Calu3 (cell line): ENCODE measurements at regions not wholly inside any gene's neighbourhood (a gene's known extent, or its start where the extent isn't known, plus 50 kb on each side); places are given as distances from the start of the nearest gene placed in this dataset.

Experiments
- BruUV-seq: library from RNA; stranded (reverse); fragments of 400-500 nt; replicated peaks from 2 replicates; lab custom pipeline; 2021; lab: Mats Ljungman, UMichigan
- CTCF ChIA-PET: fragments of 300-600 bp; sonication (Branson Sonifier 250); formaldehyde crosslinking; loops from one replicate; lab custom pipeline; 2022; ENCODE audit warnings: antibody characterized with exemption; lab: Charles Lee
- DNase-seq: peaks from one replicate; pipeline ENCODE4 v3.0.0; 2022
- H3K27ac Mint-ChIP-seq: one replicate; pipeline ENCODE4 v1.8.0; 2022; ENCODE audit warnings: mixed read lengths; ENCODE audit not compliant: unreplicated experiment
- H3K27me3 Mint-ChIP-seq: one replicate; pipeline ENCODE4 v1.8.0; 2022; ENCODE audit warnings: mixed read lengths; ENCODE audit not compliant: unreplicated experiment
- H3K36me3 Mint-ChIP-seq: one replicate; pipeline ENCODE4 v1.8.0; 2022; ENCODE audit warnings: mild to moderate bottlenecking, moderate library complexity, mixed read lengths; ENCODE audit not compliant: insufficient read depth, unreplicated experiment
- H3K4me1 Mint-ChIP-seq: one replicate; pipeline ENCODE4 v1.8.0; 2022; ENCODE audit warnings: mild to moderate bottlenecking, low read depth, mixed read lengths; ENCODE audit not compliant: unreplicated experiment
- H3K4me3 Mint-ChIP-seq: one replicate; pipeline ENCODE4 v1.8.0; 2022; ENCODE audit warnings: mild to moderate bottlenecking, low read depth, moderate library complexity, mixed read lengths; ENCODE audit not compliant: unreplicated experiment
- H3K9me3 Mint-ChIP-seq: one replicate; pipeline ENCODE4 v1.8.0; 2022; ENCODE audit warnings: low read depth, mixed read lengths; ENCODE audit not compliant: unreplicated experiment
- intact Hi-C: fragments of 100-400 bp; cut with micrococcal nuclease; formaldehyde crosslinking; loops from one replicate; pipeline ENCODE4 v1.10.0; 2022; ENCODE audit not compliant: unreplicated experiment
- TF ChIP-seq, protein P1 (sequence below): fragments of 200-600 bp; IDR thresholded peaks from one replicate; pipeline ENCODE4 v1.8.0; 2022; ENCODE audit warnings: antibody characterized with exemption; ENCODE audit not compliant: unreplicated experiment

DNA sequence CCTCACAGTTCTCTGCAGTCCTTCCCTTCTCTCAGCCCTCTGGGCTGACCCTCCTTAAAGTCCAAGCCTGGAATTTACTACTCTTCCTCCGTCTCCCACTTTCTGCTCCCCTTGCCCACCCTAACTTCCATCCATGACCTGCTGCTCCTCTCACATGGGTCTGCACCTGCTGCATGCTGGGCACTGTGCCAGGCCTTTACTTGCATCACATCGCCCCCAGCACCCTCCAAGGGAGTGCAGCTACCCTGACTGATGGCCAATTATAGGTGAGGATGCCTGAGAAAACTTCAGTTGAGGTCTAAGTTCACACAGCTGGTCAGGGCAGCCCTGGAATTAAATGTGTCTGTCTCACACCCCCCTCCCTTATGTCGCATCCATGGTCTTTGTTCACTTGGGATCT lies 53.6 kb upstream of the ZPBP start:
- H3K27ac Mint-ChIP-seq = no peak overlapping the region
- no TSS peak for BruUV-seq
- no peaks in the 10 kb centered on the region for H3K36me3 Mint-ChIP-seq
- no peak overlapping the region for H3K4me3 Mint-ChIP-seq
- CTCF ChIA-PET = no interaction called here
- TF ChIP-seq, protein P1, sequence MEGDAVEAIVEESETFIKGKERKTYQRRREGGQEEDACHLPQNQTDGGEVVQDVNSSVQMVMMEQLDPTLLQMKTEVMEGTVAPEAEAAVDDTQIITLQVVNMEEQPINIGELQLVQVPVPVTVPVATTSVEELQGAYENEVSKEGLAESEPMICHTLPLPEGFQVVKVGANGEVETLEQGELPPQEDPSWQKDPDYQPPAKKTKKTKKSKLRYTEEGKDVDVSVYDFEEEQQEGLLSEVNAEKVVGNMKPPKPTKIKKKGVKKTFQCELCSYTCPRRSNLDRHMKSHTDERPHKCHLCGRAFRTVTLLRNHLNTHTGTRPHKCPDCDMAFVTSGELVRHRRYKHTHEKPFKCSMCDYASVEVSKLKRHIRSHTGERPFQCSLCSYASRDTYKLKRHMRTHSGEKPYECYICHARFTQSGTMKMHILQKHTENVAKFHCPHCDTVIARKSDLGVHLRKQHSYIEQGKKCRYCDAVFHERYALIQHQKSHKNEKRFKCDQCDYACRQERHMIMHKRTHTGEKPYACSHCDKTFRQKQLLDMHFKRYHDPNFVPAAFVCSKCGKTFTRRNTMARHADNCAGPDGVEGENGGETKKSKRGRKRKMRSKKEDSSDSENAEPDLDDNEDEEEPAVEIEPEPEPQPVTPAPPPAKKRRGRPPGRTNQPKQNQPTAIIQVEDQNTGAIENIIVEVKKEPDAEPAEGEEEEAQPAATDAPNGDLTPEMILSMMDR = no peak
- no peak for DNase-seq
- intact Hi-C loops = no loop called here
- H3K4me1 Mint-ChIP-seq = no peaks in the 10 kb centered on the region
- peaks cover 58% of the 10 kb centered on the region for H3K27me3 Mint-ChIP-seq
- no peaks in the 10 kb centered on the region for H3K9me3 Mint-ChIP-seq

DNA sequence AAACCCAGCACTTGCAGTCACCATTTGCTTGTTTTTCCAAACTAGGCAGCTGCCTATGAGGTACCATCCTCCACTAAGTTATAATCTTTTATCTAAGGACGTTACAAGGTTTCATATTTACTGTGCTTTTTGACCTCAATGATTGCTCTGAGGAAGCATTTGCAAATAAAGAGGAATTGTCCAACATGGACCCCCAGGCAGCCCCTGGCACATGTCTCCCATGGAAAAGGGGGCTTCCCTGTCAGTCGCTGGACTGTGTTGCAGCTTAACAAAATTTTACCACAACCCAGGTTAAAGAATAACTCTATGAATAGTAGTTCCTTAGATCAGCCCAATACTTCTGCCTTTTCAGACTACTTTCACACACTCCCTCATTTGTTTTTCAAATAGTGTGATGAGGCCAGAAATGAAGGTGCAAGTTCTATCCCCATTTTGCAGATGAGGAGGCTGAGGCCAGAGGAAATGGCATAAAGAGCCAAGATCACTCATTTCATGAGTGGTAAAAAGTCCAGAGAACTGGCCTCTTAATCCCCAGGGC lies 52.8 kb upstream of the ZPBP start:
- Mint-ChIP-seq H3K9me3 (no peaks in the 10 kb centered on the region), H3K27me3 (peaks cover 64% of the 10 kb centered on the region), H3K4me1 (no peaks in the 10 kb centered on the region), H3K36me3 (no peaks in the 10 kb centered on the region), H3K4me3 (no peak overlapping the region), H3K27ac (no peak overlapping the region)
- no TSS peak for BruUV-seq
- TF ChIP-seq, protein P1 = no peak
- CTCF ChIA-PET = interaction anchor here (0.5 to 0.9 kb wide), 2 partner anchors 10 to 995 kb away, joined by 3 to 4 read pairs; no protein-coding TSS in a partner anchor
- intact Hi-C loops = no loop called here
- DNase-seq = no peak

DNA sequence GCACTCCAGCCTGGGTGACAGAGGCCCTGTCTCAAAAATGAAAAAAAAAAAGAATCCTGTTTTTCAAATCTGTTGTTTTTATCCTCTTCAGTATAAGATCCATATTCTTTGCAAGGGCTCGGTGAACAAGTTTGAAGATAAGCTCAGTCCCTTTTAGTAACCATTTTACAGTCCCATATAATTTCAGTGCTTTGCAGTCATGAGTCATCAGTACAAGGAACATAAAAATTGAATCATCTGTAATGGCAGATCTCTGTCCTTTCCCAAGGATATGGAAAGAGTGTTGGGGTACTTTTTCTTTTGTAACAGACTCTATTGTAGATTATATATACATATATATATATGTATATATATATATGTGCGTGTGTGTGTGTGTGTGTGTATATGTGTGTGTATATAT lies 52.2 kb upstream of the ZPBP start:
- Mint-ChIP-seq H3K27me3 (peaks cover 64% of the 10 kb centered on the region), H3K9me3 (no peaks in the 10 kb centered on the region), H3K4me3 (no peak overlapping the region), H3K4me1 (no peaks in the 10 kb centered on the region), H3K36me3 (no peaks in the 10 kb centered on the region), H3K27ac (no peak overlapping the region)
- no peak for DNase-seq
- CTCF ChIA-PET = interaction anchor here (0.5 kb wide), 1 partner anchor 996 kb away, joined by 4 read pairs; no protein-coding TSS in a partner anchor
- TF ChIP-seq, protein P1 = no peak
- BruUV-seq = no TSS peak
- intact Hi-C loops = no loop called here
